Heart left ventricle (tissue), 13 donors: ENCODE measurements at regions not wholly inside any gene's neighbourhood (a gene's known extent, or its start where the extent isn't known, plus 50 kb on each side); places are given as distances from the start of the nearest gene placed in this dataset.

ENCODE experiments used
- CTCF ChIP-seq, 12 donors: fragments of 200-600 bp; sonication (generic) in 4 of 12; IDR thresholded peaks; one replicate each; pipeline versions ENCODE4 v1.5.0 to v1.8.0; 2018 to 2022; ENCODE audit warnings: antibody characterized with exemption in 12 of 12, mild to moderate bottlenecking in 5 of 12
- POLR2A ChIP-seq, 2 donors: fragments of 450-650 bp; IDR thresholded peaks; one replicate each; pipeline ENCODE4 v1.6.1; 2017; ENCODE audit warnings: antibody characterized with exemption in 2 of 2, mild to moderate bottlenecking in 2 of 2, moderate library complexity in 2 of 2
- donor health status: ischemic (EF 13 %, LVEDD 7.1; RV severe dilation, severe dysfunction).
- donor health status: DM: no; HTN: yes; CAD: no.
- donor health status: DM: no; HTN: no; CAD: no.
- donor health status: ischemic (EF 25% LVEDD 6.9; RV normal size, moderate dysfunction).
- donor health status: ischemic (EF 25% LVEDD 5.7; RV mildly dilated, moderate dysfunction).
- donor health status: ischemic (EF 35%, LVEDD 5.7; RV mildly dilated, moderate dysfunction).
- donor health status: nonischemic (EF 11% LVEDD 7.7; RV severe dilation, severe dysfunction).
- donor health status: DM: yes; HTN: yes; CAD: no.
- donor health status: PGD.
- donor health status: ischemic (EF 29% LVEDD 5.4; RV normal size, mild dysfunction).
- donor health status: nonischemic (EF 23%, LVEDD 6.1; RV moderate dilation, normal function).

DNA sequence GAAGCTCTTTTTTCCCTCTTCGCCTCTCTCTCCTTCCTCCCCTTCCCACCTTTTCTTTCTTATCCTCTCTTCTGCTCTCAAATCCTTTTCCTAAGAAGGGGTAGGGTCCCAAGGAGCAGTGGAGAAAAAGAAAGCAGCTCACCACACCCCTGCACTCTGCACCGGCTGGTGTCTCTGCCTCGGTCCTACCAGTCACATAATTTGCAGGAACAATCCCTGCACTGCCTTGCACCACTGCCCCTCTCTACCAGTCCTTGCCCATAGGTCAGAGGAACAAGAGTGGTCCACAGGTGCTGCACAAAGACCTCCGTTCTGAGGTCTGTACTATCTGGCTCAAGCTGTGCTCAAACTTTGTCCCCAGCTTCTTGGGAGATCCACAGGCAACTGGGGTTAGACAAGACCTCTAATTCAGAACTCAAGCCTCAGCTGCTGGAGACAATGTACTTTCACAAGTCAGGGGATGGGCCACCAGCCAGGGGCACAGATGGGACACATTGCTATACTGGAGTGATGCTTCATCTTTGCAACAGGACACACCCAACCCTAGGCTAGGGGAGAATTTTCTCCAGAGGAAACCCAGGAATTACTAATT is 125.4 kb upstream of the ZNF507 start:
- TF ChIP-seq POLR2A (IDR thresholded peaks at IDR 0.05) (no peak), CTCF (IDR thresholded peaks at IDR 0.05) (no peak)
